ENCODE measurements at regions not wholly inside any gene's neighbourhood (a gene's known extent, or its start where the extent isn't known, plus 50 kb on each side); places are given as distances from the start of the nearest gene placed in this dataset.
"Not testable (repeated sequence)": the region's sequence is repeated elsewhere in the genome, so short reads cannot be mapped to it uniquely, and the experiment has no call there.

DNA sequence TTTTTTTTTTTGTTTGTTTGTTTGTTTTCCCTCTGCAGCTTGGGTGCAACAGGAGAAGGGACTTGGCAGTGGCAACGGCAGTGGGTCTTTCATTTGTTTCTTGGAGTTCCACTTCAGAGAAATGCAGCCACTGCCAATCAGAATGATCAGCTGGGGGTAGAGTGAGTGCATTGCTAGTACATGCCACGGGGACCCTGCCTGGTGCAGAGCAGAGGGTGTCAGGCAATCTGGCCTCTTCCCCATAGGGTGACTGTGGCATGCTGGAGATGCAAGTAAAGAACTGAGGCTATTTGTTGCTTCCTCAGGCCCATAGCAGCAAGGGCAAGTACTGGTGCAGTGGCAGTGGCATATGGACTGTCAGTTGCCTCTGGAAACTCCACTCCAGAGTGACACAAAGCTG, 1073.6 kb upstream of the EDIL3 start:
- no peaks in the 10 kb centered on the region for H3K27me3 ChIP-seq (ENCODE audit: control insufficient read depth in 1 of 2, insufficient read depth in 2 of 2, low read length in 2 of 2)
- H3K27ac ChIP-seq (ENCODE audit: low read length): no peak overlapping the region
- H3K9me3 ChIP-seq (ENCODE audit: control insufficient read depth in 2 of 2, low read length in 2 of 2): no peaks in the 10 kb centered on the region
- no peak overlapping the region for H3K4me3 ChIP-seq (ENCODE audit: low read length in 2 of 2)
- no peak overlapping the region for H3K9ac ChIP-seq (ENCODE audit: low read length in 2 of 2)
- H3K36me3 ChIP-seq (ENCODE audit: control insufficient read depth in 2 of 2, insufficient read depth in 2 of 2, low read length in 2 of 2): no peaks in the 10 kb centered on the region
- no peaks in the 10 kb centered on the region for H3K4me1 ChIP-seq (ENCODE audit: control insufficient read depth, insufficient read depth, low read length)

DNA sequence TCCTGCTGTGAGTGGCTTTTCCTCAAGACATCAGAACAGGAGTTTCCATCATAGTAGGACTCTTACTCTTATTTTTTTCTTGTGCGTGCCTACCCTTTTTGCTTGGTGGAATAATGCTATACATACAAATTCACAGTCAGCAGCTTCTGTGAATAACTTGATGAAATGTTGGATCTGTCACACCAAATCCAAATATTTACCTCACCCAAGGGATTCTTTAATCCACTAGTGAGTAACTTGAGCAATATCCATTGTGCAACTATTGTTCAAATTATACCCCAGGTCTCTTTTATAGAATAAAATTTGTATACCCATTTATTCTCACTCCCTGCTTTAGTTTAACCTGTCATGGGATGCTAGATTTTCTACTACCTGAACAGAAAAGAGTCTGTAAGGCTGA, 1078.3 kb upstream of the EDIL3 start:
- no peaks in the 10 kb centered on the region for H3K9me3 ChIP-seq (ENCODE audit: control insufficient read depth in 2 of 2, low read length in 2 of 2)
- no peak overlapping the region for H3K9ac ChIP-seq (ENCODE audit: low read length in 2 of 2)
- H3K27me3 ChIP-seq (ENCODE audit: control insufficient read depth in 1 of 2, insufficient read depth in 2 of 2, low read length in 2 of 2): no peaks in the 10 kb centered on the region
- no peaks in the 10 kb centered on the region for H3K4me1 ChIP-seq (ENCODE audit: control insufficient read depth, insufficient read depth, low read length)
- H3K27ac ChIP-seq (ENCODE audit: low read length): no peak overlapping the region
- H3K36me3 ChIP-seq (ENCODE audit: control insufficient read depth in 2 of 2, insufficient read depth in 2 of 2, low read length in 2 of 2): no peaks in the 10 kb centered on the region
- H3K4me3 ChIP-seq (ENCODE audit: low read length in 2 of 2): no peak overlapping the region

DNA sequence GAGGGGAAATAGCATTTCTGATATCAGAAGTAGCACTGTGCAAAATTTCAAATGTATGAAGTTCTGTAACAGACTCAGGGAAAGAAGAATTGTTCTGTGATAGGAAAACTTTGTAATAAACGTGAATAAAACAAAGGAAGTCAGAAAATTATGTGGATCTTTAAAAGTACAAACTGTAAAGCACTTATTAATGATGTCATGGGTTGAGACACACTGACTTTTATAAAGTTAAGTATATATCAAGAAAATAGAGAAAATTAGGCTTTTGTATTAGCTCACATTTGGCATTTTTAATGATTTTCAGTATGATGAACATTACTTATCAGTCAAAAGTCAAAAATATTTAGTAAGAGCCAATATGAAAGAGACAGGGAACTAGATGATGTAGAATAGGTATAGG, 1081.7 kb upstream of the EDIL3 start:
- Histone ChIP-seq H3K27me3 (ENCODE audit: control insufficient read depth in 1 of 2, insufficient read depth in 2 of 2, low read length in 2 of 2) (no peaks in the 10 kb centered on the region), H3K4me3 (ENCODE audit: low read length in 2 of 2) (no peak overlapping the region), H3K36me3 (ENCODE audit: control insufficient read depth in 2 of 2, insufficient read depth in 2 of 2, low read length in 2 of 2) (no peaks in the 10 kb centered on the region), H3K4me1 (ENCODE audit: control insufficient read depth, insufficient read depth, low read length) (no peaks in the 10 kb centered on the region), H3K9ac (ENCODE audit: low read length in 2 of 2) (no peak overlapping the region), H3K27ac (ENCODE audit: low read length) (no peak overlapping the region), H3K9me3 (ENCODE audit: control insufficient read depth in 2 of 2, low read length in 2 of 2) (no peaks in the 10 kb centered on the region)

DNA sequence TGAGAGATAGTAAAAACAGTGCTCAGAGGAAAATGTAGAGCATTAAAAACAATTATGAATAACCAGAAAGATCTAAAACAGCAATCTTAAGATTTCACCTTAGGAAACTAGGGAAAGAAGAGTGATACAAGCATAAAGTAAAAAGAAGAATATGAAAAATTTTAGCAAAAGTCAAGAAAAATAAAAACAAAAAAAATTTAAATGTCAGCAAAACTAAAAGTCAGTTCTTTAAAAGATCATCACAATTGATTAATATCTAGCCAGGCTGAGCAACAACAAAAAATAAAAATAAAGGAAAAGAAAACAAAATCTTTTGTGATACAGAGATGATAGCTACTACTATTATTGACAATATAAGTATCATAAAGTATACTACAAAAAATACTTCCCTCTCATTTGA, 1088.1 kb upstream of the EDIL3 start:
- no peak overlapping the region for H3K4me3 ChIP-seq (ENCODE audit: low read length in 2 of 2)
- H3K9ac ChIP-seq (ENCODE audit: low read length in 2 of 2): no peak overlapping the region
- H3K36me3 ChIP-seq (ENCODE audit: control insufficient read depth in 2 of 2, insufficient read depth in 2 of 2, low read length in 2 of 2): no peaks in the 10 kb centered on the region
- no peak overlapping the region for H3K27ac ChIP-seq (ENCODE audit: low read length)
- H3K27me3 ChIP-seq (ENCODE audit: control insufficient read depth in 1 of 2, insufficient read depth in 2 of 2, low read length in 2 of 2): no peaks in the 10 kb centered on the region
- no peaks in the 10 kb centered on the region for H3K4me1 ChIP-seq (ENCODE audit: control insufficient read depth, insufficient read depth, low read length)
- H3K9me3 ChIP-seq (ENCODE audit: control insufficient read depth in 2 of 2, low read length in 2 of 2): no peaks in the 10 kb centered on the region

GRCh38 chr5:85475151-85475550, 1090.5 kb upstream of the EDIL3 start:
- H3K9me3 ChIP-seq (ENCODE audit: control insufficient read depth in 2 of 2, low read length in 2 of 2); H3K27ac ChIP-seq (ENCODE audit: low read length); H3K27me3 ChIP-seq (ENCODE audit: control insufficient read depth in 1 of 2, insufficient read depth in 2 of 2, low read length in 2 of 2); H3K36me3 ChIP-seq (ENCODE audit: control insufficient read depth in 2 of 2, insufficient read depth in 2 of 2, low read length in 2 of 2); H3K4me1 ChIP-seq (ENCODE audit: control insufficient read depth, insufficient read depth, low read length); H3K9ac ChIP-seq (ENCODE audit: low read length in 2 of 2); H3K4me3 ChIP-seq (ENCODE audit: low read length in 2 of 2): not testable (repeated sequence)

GRCh38 chr5:85476617-85477016, 1091.9 kb upstream of the EDIL3 start:
- Histone ChIP-seq H3K9ac (ENCODE audit: low read length in 2 of 2) (no peak overlapping the region), H3K4me1 (ENCODE audit: control insufficient read depth, insufficient read depth, low read length) (no peaks in the 10 kb centered on the region), H3K9me3 (ENCODE audit: control insufficient read depth in 2 of 2, low read length in 2 of 2) (no peaks in the 10 kb centered on the region), H3K27ac (ENCODE audit: low read length) (no peak overlapping the region), H3K4me3 (ENCODE audit: low read length in 2 of 2) (no peak overlapping the region), H3K27me3 (ENCODE audit: control insufficient read depth in 1 of 2, insufficient read depth in 2 of 2, low read length in 2 of 2) (no peaks in the 10 kb centered on the region), H3K36me3 (ENCODE audit: control insufficient read depth in 2 of 2, insufficient read depth in 2 of 2, low read length in 2 of 2) (no peaks in the 10 kb centered on the region)

DNA sequence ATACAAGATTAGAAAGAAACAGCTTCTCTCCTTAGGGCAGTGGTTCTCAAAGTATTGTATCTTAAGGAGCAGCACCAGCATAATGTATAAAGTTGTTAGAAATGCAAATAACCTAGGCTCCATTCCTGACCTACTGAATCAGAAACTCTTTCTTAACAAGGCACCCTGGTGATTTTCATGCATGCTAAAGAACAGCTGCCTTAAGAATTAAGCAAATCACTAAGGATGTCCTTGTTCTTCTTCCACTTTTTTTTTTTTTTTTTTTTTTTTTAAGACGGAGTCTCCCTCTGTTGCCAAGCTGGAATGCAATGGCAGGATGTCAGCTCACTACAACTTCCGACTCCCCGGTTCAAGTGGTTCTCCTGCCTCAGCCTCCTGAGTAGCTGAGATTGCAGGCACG, 1095.2 kb upstream of the EDIL3 start:
- no peak overlapping the region for H3K9ac ChIP-seq (ENCODE audit: low read length in 2 of 2)
- H3K9me3 ChIP-seq (ENCODE audit: control insufficient read depth in 2 of 2, low read length in 2 of 2): no peaks in the 10 kb centered on the region
- no peaks in the 10 kb centered on the region for H3K4me1 ChIP-seq (ENCODE audit: control insufficient read depth, insufficient read depth, low read length)
- H3K4me3 ChIP-seq (ENCODE audit: low read length in 2 of 2): no peak overlapping the region
- no peaks in the 10 kb centered on the region for H3K27me3 ChIP-seq (ENCODE audit: control insufficient read depth in 1 of 2, insufficient read depth in 2 of 2, low read length in 2 of 2)
- no peaks in the 10 kb centered on the region for H3K36me3 ChIP-seq (ENCODE audit: control insufficient read depth in 2 of 2, insufficient read depth in 2 of 2, low read length in 2 of 2)
- no peak overlapping the region for H3K27ac ChIP-seq (ENCODE audit: low read length)

GRCh38 chr5:85484982-85485574, 1100.4 kb upstream of the EDIL3 start:
- H3K36me3 ChIP-seq (ENCODE audit: control insufficient read depth in 2 of 2, insufficient read depth in 2 of 2, low read length in 2 of 2): no peaks in the 10 kb centered on the region
- H3K27ac ChIP-seq (ENCODE audit: low read length): no peak overlapping the region
- H3K9me3 ChIP-seq (ENCODE audit: control insufficient read depth in 2 of 2, low read length in 2 of 2): no peaks in the 10 kb centered on the region
- no peaks in the 10 kb centered on the region for H3K27me3 ChIP-seq (ENCODE audit: control insufficient read depth in 1 of 2, insufficient read depth in 2 of 2, low read length in 2 of 2)
- H3K4me3 ChIP-seq (ENCODE audit: low read length in 2 of 2): no peak overlapping the region
- H3K9ac ChIP-seq (ENCODE audit: low read length in 2 of 2): no peak overlapping the region
- no peaks in the 10 kb centered on the region for H3K4me1 ChIP-seq (ENCODE audit: control insufficient read depth, insufficient read depth, low read length)

- Histone ChIP-seq H3K4me3 (ENCODE audit: low read length in 2 of 2) (no peak overlapping the region), H3K27ac (ENCODE audit: low read length) (no peak overlapping the region), H3K4me1 (ENCODE audit: control insufficient read depth, insufficient read depth, low read length) (no peaks in the 10 kb centered on the region), H3K36me3 (ENCODE audit: control insufficient read depth in 2 of 2, insufficient read depth in 2 of 2, low read length in 2 of 2) (no peaks in the 10 kb centered on the region), H3K9ac (ENCODE audit: low read length in 2 of 2) (no peak overlapping the region), H3K9me3 (ENCODE audit: control insufficient read depth in 2 of 2, low read length in 2 of 2) (no peaks in the 10 kb centered on the region), H3K27me3 (ENCODE audit: control insufficient read depth in 1 of 2, insufficient read depth in 2 of 2, low read length in 2 of 2) (no peaks in the 10 kb centered on the region)
Measured at GRCh38 chr5:85488295-85488694, 1103.6 kb upstream of the EDIL3 start.

GRCh38 chr5:85500869-85501268, 1116.2 kb upstream of the EDIL3 start:
- Histone ChIP-seq H3K9ac (ENCODE audit: low read length in 2 of 2) (no peak overlapping the region), H3K36me3 (ENCODE audit: control insufficient read depth in 2 of 2, insufficient read depth in 2 of 2, low read length in 2 of 2) (no peaks in the 10 kb centered on the region), H3K4me1 (ENCODE audit: control insufficient read depth, insufficient read depth, low read length) (no peaks in the 10 kb centered on the region), H3K27me3 (ENCODE audit: control insufficient read depth in 1 of 2, insufficient read depth in 2 of 2, low read length in 2 of 2) (no peaks in the 10 kb centered on the region), H3K4me3 (ENCODE audit: low read length in 2 of 2) (no peak overlapping the region), H3K9me3 (ENCODE audit: control insufficient read depth in 2 of 2, low read length in 2 of 2) (no peaks in the 10 kb centered on the region), H3K27ac (ENCODE audit: low read length) (no peak overlapping the region)

DNA sequence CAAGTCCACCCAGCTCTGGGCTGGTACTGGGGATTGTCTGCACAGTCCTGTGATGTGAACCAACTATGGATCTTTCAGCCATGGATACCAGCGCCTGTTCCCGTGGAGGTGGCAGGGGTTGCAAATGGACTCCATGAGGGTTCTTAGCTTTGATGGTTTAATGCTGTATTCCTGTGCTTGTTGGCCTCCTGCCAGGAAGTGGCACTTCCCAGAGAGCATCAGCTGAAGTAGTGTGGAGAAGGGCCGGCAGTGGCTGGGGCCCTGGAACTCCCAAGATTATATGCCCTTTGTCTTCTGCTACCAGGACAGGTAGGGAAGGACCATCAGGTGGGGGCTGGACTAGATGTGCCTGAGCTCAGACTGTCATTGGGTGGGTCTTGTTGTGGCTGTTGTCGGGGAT, 1104.8 kb upstream of the COX7C start:
- Histone ChIP-seq H3K9ac (ENCODE audit: low read length in 2 of 2) (no peak overlapping the region), H3K27ac (ENCODE audit: low read length) (no peak overlapping the region)

More for the DNA sequence above, 1104.8 kb upstream of the COX7C start:
- Histone ChIP-seq H3K4me3 (ENCODE audit: low read length in 2 of 2) (no peak overlapping the region), H3K4me1 (ENCODE audit: control insufficient read depth, insufficient read depth, low read length) (no peaks in the 10 kb centered on the region), H3K9me3 (ENCODE audit: control insufficient read depth in 2 of 2, low read length in 2 of 2) (no peaks in the 10 kb centered on the region), H3K27me3 (ENCODE audit: control insufficient read depth in 1 of 2, insufficient read depth in 2 of 2, low read length in 2 of 2) (no peaks in the 10 kb centered on the region), H3K36me3 (ENCODE audit: control insufficient read depth in 2 of 2, insufficient read depth in 2 of 2, low read length in 2 of 2) (no peaks in the 10 kb centered on the region)

All from stomach smooth muscle (tissue), 2 donors.